ENCODE measurements at regions not wholly inside any gene's neighbourhood (a gene's known extent, or its start where the extent isn't known, plus 50 kb on each side); places are given as distances from the start of the nearest gene placed in this dataset.

- intact Hi-C loops (cut with DNase I), result no loop called here
- no peak for DNase-seq (ENCODE audit: low spot score)
These were observed 140.0 kb upstream of the GULP1 start for GRCh38 chr2:188151670-188152069.

DNA sequence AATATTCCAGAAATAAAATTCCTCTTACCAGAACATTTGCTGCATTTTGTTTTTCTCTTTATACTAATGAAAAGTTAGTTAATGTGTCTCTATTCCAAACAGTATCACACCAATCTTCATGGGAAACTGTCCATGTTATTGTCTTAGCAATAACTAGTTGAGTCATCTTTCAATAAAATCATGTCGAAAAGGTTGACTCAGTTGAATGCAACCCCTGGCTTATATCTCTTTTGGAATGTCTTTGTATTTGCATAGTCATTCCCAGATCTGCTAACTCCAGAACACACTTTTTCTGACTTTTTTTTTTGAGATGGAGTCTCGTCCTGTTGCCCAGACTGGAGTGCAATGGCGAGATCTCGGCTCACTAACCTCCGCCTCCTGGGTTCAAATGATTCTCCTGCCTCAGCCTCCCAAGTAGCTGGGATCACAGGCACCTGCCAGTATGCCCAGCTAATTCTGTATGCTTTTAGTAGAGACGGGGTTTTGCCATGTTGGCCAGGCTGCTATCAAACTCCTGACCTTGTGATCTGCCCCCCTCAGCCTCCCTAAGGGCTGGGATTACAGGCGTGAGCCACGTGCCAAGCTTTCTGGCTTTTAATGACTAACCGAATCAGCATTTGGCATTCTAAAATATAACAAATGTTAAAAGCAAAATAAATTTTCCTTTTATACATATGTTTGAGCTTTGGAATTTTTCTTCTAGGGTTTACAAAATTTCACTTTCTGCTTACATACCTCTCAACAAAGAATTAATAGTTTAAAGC, 133.2 kb upstream of the GULP1 start:
- intact Hi-C loops (cut with DNase I), result no loop called here
- DNase-seq (ENCODE audit: low spot score), result no peak

DNA sequence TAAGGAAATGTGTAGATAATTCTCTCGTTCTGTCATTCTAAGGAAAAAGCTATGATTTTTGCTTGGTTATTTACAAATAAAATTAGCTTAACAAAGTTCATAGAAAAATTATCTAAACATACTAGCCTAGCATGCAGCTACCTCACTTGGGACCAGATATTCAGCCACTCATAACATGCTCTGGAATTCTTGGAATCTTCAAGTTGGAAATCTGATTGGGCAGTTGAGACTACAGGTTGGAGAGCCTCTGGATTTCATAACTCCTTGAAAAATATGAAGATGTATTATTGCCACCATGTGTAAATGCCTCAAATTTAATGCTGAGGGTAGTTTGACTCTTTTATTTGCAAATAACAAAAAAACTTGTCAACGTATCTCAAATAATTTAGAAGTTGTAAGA, 132.2 kb upstream of the GULP1 start:
- intact Hi-C loops (cut with DNase I), result no loop called here
- no peak for DNase-seq (ENCODE audit: low spot score)

DNA sequence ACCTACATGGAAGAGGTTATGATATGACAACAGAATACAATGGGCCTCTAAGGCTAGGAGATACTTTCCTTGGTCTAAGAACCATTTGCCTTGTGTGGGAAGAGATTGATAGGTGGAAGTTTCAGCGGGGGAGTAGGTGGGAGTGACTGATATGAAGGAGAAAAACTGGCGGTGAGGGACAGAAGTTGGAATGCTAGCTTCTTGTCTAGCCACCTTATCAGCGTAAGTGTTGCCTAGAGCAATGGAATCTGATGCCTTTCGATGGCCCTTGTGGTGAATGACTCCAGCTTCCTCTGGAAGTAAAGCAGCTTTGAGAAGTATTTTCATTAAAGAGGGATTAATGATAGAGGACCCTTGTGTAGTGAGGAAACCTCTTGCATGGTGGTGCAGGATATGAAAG, 121.3 kb upstream of the GULP1 start:
- DNase-seq (ENCODE audit: low spot score), result no peak
- intact Hi-C loops (cut with DNase I), result no loop called here

DNA sequence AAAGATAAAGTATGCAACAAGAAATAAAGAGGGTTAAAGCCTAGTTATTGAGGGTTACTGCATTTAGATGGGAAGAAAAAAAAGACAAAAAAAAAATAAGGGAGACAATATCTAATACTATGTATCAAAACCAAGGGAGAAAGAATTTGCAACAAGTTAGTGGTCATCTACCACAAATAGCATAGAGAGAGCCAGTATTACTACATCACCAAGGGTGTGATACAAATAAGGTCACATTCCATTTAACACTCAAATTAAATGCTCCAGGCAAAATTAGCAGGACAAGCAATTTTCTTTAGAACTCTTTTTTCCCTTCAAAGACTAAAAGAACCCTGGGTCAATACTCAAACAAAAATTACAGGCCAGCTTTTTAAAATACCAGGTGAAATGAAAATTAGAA, 115.1 kb upstream of the GULP1 start:
- intact Hi-C loops (cut with DNase I), result no loop called here
- DNase-seq (ENCODE audit: low spot score), result no peak

DNA sequence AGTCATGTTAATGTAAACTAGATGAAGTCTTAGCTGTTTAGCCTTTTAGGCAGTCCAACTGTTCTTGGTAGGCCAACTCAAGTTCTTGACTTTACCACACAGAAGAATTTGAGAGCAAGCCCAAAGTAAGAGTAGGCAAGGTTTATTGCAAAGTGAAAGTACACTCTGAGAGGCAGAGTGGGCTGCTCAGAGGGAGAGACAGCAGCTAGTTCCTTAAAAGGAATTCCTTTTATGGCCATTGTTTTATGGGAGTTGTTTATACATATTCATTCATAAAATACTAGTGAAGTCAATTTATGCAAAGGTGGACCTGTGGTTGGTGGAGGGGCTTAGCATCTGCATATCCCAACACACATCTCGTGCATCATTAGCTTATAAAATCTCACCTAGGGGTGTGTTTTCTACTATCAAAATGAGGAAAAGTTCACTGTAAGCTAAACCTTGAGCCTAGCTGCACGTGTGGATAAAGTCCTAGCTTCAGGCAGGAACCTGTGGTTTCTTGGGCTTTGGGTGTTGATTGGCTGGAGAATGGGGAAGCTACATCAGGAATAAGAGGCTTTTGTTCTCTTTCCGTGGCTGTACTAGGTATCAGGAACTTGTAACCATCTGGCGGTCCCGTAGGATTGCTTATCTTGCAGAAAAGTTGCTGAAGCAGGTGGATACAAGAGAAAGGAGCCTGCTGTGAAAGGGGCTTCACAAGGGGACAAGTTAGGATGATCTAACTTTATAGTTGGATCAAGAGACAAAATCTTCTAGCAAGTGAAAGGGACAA, 110.4 kb upstream of the GULP1 start:
- no peak for DNase-seq (ENCODE audit: low spot score)
- intact Hi-C loops (cut with DNase I), result no loop called here

GRCh38 chr2:188181884-188182283, 109.8 kb upstream of the GULP1 start:
- no peak for DNase-seq (ENCODE audit: low spot score)
- intact Hi-C loops (cut with DNase I), result no loop called here

DNA sequence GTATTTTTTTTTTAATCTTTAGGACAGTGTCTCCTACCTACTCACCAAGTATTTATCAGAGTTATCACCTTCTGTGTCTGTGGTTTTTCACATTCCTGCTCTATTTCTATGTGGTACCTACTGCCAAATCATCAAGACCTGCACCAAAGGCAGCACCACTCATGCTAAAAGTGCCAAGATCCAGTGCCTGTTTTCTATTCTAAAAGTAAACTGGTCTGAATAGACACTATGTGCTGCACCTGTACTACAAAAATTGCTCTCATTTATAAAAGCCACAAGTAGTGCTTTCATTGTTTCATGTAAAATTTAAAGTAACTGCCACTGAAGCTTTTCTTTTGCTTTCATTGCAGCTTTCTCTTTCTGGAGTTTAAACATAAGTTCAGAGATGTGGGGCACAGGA, 103.9 kb upstream of the GULP1 start:
- DNase-seq (ENCODE audit: low spot score), result no peak
- intact Hi-C loops (cut with DNase I), result no loop called here

GRCh38 chr2:188189356-188189755, 102.3 kb upstream of the GULP1 start:
- DNase-seq (ENCODE audit: low spot score), result no peak
- intact Hi-C loops (cut with DNase I), result no loop called here

GRCh38 chr2:188193230-188193629, 98.4 kb upstream of the GULP1 start:
- intact Hi-C loops (cut with DNase I), result no loop called here
- DNase-seq (ENCODE audit: low spot score), result no peak

- intact Hi-C loops (cut with DNase I), result loop anchor here in 1 of 2 donors (5.0 kb wide), 1 partner anchor 399 kb away; no protein-coding TSS in a partner anchor
- DNase-seq (ENCODE audit: low spot score), result no peak
These were observed 95.2 kb upstream of the GULP1 start for GRCh38 chr2:188196343-188197008.

DNA sequence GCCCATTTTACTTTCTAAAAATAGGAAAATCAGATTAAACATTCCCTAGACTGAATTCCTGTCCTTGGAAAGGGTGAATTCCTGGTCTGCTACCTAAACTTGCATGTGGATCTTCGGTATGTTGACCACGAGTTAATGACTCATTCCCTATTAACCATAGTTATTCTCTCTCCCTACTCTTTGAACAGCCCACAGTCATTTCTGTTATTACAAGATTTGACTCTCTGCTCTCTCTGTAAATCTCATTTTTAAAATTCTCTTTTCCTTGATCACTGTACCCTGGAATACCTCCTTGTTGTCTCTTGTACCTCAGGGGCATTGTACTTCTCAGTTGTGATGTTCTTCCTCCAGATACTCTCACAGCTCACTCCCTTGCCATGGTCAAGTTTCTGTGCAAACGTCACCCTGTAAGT, 92.0 kb upstream of the GULP1 start:
- intact Hi-C loops (cut with DNase I), result loop anchor here in 1 of 2 donors (5.0 kb wide), 1 partner anchor 402 kb away; no protein-coding TSS in a partner anchor

GRCh38 chr2:188201639-188202038, 90.0 kb upstream of the GULP1 start:
- intact Hi-C loops (cut with DNase I), result no loop called here
- no peak for DNase-seq (ENCODE audit: low spot score)

More for the DNA sequence above, 92.0 kb upstream of the GULP1 start:
- no peak for DNase-seq (ENCODE audit: low spot score)

DNA sequence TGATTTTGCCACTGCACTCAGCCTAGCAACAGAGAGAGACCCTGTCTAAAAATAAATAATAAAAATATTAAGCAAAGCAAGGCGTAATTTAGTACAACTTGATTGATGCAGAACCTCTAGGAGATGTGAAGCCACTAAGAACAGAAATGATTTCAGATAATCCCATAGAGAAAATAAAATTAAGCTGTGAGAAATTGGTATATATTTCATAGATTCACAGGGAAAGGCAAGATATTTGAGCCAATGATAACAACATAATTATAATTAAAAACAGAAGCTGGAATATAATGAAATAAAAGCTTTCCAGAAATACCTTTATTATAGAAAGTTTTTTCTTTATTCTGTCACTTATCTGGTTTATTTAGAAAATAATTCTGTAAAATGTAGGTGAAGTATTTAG, 88.9 kb upstream of the GULP1 start:
- intact Hi-C loops (cut with DNase I), result no loop called here
- DNase-seq (ENCODE audit: low spot score), result no peak

- DNase-seq (ENCODE audit: low spot score), result no peak
- intact Hi-C loops (cut with DNase I), result no loop called here
These were observed 87.9 kb upstream of the GULP1 start for GRCh38 chr2:188203776-188204175.

GRCh38 chr2:188204824-188205223, 86.8 kb upstream of the GULP1 start:
- no peak for DNase-seq (ENCODE audit: low spot score)
- intact Hi-C loops (cut with DNase I), result no loop called here

- intact Hi-C loops (cut with DNase I), result no loop called here
- DNase-seq (ENCODE audit: low spot score), result no peak
These were observed 84.1 kb upstream of the GULP1 start for GRCh38 chr2:188207554-188207953.

DNA sequence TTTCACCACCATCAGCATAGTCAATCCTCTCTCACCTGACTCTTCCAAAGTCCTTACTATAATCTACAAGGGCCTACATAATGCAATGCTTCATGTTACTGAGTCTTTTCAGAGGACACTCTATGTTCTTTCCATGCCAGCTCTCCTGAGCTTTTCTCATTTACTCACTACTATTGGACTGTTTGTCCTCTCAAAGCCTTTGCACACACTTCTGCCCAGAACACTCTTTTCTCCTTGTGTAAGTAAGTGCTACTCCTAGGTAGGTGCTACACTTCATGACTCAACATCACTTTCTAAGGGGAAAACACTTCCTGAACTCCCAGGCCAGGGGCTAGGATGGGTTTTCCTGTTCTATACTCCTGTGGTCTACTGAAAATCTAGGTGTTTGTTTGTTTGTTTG, 82.5 kb upstream of the GULP1 start:
- DNase-seq (ENCODE audit: low spot score), result no peak
- intact Hi-C loops (cut with DNase I), result no loop called here

DNA sequence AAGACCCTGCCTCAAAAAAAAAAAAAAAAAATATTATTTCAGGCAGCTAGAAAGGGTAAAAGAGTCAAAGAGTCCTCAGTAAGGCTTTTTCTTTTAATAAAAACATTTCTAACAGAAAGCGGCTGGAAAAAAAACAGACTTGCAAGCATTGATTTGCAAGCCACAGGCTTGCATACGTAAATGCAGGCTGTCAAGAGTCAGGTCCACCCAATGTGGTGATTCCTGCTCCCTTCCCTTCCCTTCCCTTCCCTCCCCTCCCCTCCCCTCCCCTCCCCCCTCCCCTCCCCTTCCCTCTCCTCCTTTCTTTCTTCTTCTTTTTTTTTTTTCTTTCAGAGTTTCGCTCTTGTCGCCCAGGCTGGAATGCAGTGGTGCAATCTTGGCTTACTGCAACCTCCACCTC, 74.4 kb upstream of the GULP1 start:
- intact Hi-C loops (cut with DNase I), result no loop called here
- DNase-seq (ENCODE audit: low spot score), result no peak

DNA sequence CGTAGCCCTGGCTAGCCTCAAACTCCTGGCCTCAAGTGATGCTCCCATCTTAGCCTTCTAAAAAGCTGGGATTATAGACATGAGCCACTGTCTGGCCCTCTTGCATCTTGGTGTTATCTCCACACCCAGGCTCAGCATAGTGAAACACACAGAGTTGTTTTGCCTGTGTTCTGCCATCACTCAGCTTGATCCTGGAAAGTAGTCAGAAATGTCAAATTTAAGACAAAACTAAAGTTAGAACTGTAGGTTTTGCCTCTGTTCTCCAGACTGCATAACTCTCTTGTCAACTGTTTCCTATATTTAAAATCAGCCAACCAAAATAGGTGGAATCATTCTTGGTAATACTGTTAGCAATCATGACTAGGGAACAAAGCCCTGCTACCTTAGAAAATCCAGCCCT, 72.1 kb upstream of the GULP1 start:
- DNase-seq (ENCODE audit: low spot score), result no peak
- intact Hi-C loops (cut with DNase I), result no loop called here
